C4-2B (cell line): ENCODE measurements at regions not wholly inside any gene's neighbourhood (a gene's known extent, or its start where the extent isn't known, plus 50 kb on each side); places are given as distances from the start of the nearest gene placed in this dataset.

Experiments
- CTCF ChIP-seq: fragments of 450-650 bp; conservative IDR thresholded peaks from 2 replicates; pipeline ENCODE4 v1.5.1; 2017; ENCODE audit warnings: mild to moderate bottlenecking
- ZFX ChIP-seq: fragments of 450-650 bp; IDR thresholded peaks from 2 replicates; pipeline ENCODE4 v1.6.1; 2017

GRCh38 chr11:110979696-110980095, 265.8 kb upstream of the POU2AF2 start:
- TF ChIP-seq CTCF (no peak), ZFX (no peak)
